ENCODE measurements at regions not wholly inside any gene's neighbourhood (a gene's known extent, or its start where the extent isn't known, plus 50 kb on each side); places are given as distances from the start of the nearest gene placed in this dataset.

DNA sequence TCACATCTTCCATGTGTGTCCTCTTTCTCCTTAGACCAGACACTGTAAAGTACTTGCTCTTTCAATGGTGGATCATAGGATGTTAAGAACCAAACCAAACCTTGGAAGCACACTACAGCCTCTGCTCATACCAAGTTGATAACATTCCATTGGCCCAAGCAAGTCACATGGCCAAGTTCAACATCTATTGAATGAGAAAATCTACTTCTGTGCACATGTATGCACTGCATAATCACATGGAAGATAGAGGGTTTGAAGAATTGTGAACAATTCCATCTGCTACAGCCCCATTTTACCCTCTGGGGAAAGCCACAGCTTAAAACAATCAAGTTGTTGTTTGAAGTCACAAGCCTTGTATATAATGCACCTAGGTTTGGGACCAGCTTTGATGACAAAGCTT, 68.2 kb downstream of the MFAP3 start:
- Histone ChIP-seq H3K4me3 (no peak overlapping the region), H3K27ac (no peak overlapping the region), H3K36me3 (no peaks in the 10 kb centered on the region), H3K27me3 (replicated peaks; ENCODE audit: insufficient read depth) (no peaks in the 10 kb centered on the region), H3K9me3 (no peaks in the 10 kb centered on the region), H3K4me1 (replicated peaks) (no peaks in the 10 kb centered on the region)
- TF ChIP-seq POLR2A (IDR thresholded peaks at IDR 0.05) (no peak), POLR2AphosphoS5 (IDR thresholded peaks at IDR 0.05) (no peak)
- TF ChIP-seq, protein P1, sequence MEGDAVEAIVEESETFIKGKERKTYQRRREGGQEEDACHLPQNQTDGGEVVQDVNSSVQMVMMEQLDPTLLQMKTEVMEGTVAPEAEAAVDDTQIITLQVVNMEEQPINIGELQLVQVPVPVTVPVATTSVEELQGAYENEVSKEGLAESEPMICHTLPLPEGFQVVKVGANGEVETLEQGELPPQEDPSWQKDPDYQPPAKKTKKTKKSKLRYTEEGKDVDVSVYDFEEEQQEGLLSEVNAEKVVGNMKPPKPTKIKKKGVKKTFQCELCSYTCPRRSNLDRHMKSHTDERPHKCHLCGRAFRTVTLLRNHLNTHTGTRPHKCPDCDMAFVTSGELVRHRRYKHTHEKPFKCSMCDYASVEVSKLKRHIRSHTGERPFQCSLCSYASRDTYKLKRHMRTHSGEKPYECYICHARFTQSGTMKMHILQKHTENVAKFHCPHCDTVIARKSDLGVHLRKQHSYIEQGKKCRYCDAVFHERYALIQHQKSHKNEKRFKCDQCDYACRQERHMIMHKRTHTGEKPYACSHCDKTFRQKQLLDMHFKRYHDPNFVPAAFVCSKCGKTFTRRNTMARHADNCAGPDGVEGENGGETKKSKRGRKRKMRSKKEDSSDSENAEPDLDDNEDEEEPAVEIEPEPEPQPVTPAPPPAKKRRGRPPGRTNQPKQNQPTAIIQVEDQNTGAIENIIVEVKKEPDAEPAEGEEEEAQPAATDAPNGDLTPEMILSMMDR (IDR thresholded peaks at IDR 0.05): no peak
- intact Hi-C loops (cut with DNase I): no loop called here
- DNase-seq (ENCODE audit: low spot score): no peak

DNA sequence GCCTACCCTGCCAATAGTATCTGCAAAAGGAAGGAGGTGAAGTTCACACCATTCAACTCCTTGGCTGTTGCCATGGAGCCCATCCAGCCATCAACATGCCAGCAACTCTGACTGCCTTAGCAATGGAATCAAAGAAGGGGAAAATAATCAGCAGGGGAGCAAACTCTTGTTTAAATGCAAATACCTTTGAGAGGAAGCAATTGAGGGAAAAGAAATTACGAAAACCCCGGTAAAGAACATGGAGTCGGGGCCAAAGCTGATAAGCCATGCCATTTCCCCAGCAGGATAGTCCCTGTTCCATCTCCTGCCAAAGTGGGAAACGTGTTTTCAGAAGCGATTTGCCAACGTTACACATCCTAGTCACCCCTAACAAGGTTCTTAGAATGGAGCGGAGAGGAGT, 69.0 kb downstream of the MFAP3 start:
- TF ChIP-seq, protein P1 (IDR thresholded peaks at IDR 0.05): no peak
- TF ChIP-seq POLR2A (IDR thresholded peaks at IDR 0.05) (no peak), POLR2AphosphoS5 (IDR thresholded peaks at IDR 0.05) (no peak)
- H3K27ac ChIP-seq: no peak overlapping the region
- no peaks in the 10 kb centered on the region for H3K4me1 ChIP-seq (replicated peaks)
- DNase-seq (ENCODE audit: low spot score): no peak
- H3K9me3 ChIP-seq: no peaks in the 10 kb centered on the region
- no peaks in the 10 kb centered on the region for H3K36me3 ChIP-seq
- intact Hi-C loops (cut with DNase I): no loop called here
- WGBS: 60% methylated on average over 7 of the region's 7 CpGs
- H3K27me3 ChIP-seq (replicated peaks; ENCODE audit: insufficient read depth): no peaks in the 10 kb centered on the region
- H3K4me3 ChIP-seq: no peak overlapping the region

DNA sequence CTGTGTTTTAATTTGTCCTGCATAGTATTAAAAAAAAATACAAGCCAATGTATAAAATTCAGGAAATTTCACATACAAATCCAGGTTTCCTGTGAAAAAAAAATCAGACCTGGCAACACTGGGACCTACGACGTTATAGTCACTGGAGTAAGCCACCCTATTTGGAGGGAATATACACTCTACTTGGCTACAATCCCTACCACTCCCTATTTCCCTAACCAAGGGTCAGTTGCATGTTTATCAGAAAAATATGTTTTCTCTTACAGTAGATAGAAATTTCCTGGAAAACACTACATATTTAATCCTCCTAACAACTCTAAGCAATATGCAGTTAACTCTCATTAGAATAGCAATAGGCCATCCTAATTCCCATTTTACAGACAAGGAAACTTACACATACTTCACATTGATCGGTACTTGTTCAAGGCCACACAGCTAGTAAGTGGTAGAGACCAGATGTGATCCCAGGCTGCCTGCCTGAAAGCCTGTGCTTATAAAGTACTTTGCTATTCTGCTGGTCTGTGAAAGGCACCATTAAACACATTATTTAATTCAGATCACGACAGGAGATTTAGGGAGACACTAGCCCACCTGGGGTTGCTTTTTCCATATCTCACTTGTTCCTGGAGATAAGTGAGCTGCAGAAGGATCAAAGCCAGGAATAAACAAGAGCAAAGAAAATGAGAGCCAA, 70.8 kb downstream of the MFAP3 start:
- DNase-seq (ENCODE audit: low spot score): no peak
- Histone ChIP-seq H3K27ac (no peak overlapping the region), H3K27me3 (replicated peaks; ENCODE audit: insufficient read depth) (no peaks in the 10 kb centered on the region), H3K4me3 (no peak overlapping the region), H3K36me3 (no peaks in the 10 kb centered on the region), H3K4me1 (replicated peaks) (no peaks in the 10 kb centered on the region), H3K9me3 (no peaks in the 10 kb centered on the region)
- intact Hi-C loops (cut with DNase I): no loop called here
- no peak for TF ChIP-seq POLR2A (IDR thresholded peaks at IDR 0.05)
- WGBS: 68% methylated on average over 4 of the region's 4 CpGs

DNA sequence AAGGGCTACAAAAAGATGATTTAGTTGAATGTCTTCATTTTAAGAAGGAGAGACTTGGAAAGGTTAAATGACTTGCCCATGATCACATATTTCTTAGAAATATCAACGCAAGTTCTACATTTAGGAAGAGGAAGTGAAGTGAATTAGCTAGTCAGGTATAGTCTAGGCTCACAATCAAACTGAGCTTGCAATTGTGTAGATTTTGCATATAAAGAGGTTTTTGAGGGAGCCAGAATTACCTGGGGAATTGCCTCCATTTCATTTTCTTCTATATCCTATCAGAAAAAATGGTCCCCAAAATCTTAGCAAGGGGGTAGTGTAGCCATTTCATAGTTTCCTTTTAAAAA, 71.3 kb downstream of the MFAP3 start:
- DNase-seq (ENCODE audit: low spot score): no peak
- no peaks in the 10 kb centered on the region for H3K4me1 ChIP-seq (replicated peaks)
- intact Hi-C loops (cut with DNase I): no loop called here
- no peak overlapping the region for H3K4me3 ChIP-seq
- no peaks in the 10 kb centered on the region for H3K27me3 ChIP-seq (replicated peaks; ENCODE audit: insufficient read depth)
- no peak for TF ChIP-seq POLR2AphosphoS5 (IDR thresholded peaks at IDR 0.05)
- TF ChIP-seq POLR2A (IDR thresholded peaks at IDR 0.05): no peak
- TF ChIP-seq, protein P1 (IDR thresholded peaks at IDR 0.05): no peak
- H3K9me3 ChIP-seq: no peaks in the 10 kb centered on the region
- H3K27ac ChIP-seq: no peak overlapping the region
- 95% methylated on average over 1 of the region's 1 CpG for WGBS
- no peaks in the 10 kb centered on the region for H3K36me3 ChIP-seq

DNA sequence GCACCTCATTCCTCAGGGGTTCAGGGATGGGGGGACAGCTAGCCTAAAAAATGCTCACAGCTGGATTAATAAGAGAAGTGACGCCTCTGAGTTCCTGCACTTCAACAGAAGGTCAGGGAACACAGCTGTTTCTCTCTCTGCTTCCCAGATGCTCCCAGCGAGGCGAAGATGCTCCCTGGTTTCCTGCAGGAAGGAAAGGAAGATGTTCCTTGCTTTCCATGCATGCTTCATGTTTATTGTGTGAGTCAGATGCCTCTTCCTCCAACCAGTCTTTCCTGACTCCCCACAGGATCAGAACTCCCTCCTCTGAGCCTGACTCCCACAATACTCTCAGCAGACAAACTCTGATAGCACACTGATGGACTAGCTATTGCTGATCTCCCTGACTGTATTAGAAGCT, 71.9 kb downstream of the MFAP3 start:
- no peak for DNase-seq (ENCODE audit: low spot score)
- no peak for TF ChIP-seq POLR2AphosphoS5 (IDR thresholded peaks at IDR 0.05)
- TF ChIP-seq, protein P1 (IDR thresholded peaks at IDR 0.05): no peak
- no peak for TF ChIP-seq POLR2A (IDR thresholded peaks at IDR 0.05)
- intact Hi-C loops (cut with DNase I): no loop called here

More for the DNA sequence above, 71.9 kb downstream of the MFAP3 start:
- H3K4me3 ChIP-seq: no peak overlapping the region
- H3K27ac ChIP-seq: no peak overlapping the region
- H3K36me3 ChIP-seq: no peaks in the 10 kb centered on the region
- H3K4me1 ChIP-seq (replicated peaks): no peaks in the 10 kb centered on the region
- no peaks in the 10 kb centered on the region for H3K9me3 ChIP-seq
- H3K27me3 ChIP-seq (replicated peaks; ENCODE audit: insufficient read depth): no peaks in the 10 kb centered on the region
- WGBS: 69% methylated on average over 3 of the region's 3 CpGs

Data from prostate gland (tissue), 2 donors.